Cardiac muscle cell (in vitro differentiated cells and primary cell): ENCODE measurements at regions not wholly inside any gene's neighbourhood (a gene's known extent, or its start where the extent isn't known, plus 50 kb on each side); places are given as distances from the start of the nearest gene placed in this dataset.

Experiments
- DNase-seq, 2 donors: peaks; one replicate each; pipeline versions ENCODE4 v3.0.0 to v3.0.0-alpha.2; 2010 to 2017; ENCODE audit warnings: low read depth in 1 of 2, low spot score in 1 of 2
- H3K27ac ChIP-seq: fragments of 200-600 bp; sonication (generic); 2 replicates; pipeline ENCODE4 v1.5.1; 2016
- H3K27me3 ChIP-seq: fragments of 200-600 bp; sonication (generic); 2 replicates; pipeline ENCODE4 v1.6.0; 2016; ENCODE audit warnings: control low read depth
- H3K36me3 ChIP-seq: fragments of 200-600 bp; sonication (generic); 2 replicates; pipeline ENCODE4 v1.5.1; 2016; ENCODE audit warnings: control low read depth
- H3K4me1 ChIP-seq: fragments of 200-600 bp; sonication (generic); 2 replicates; pipeline ENCODE4 v1.8.1; 2017; ENCODE audit warnings: low read depth, mild to moderate bottlenecking, mixed run types
- H3K4me3 ChIP-seq: fragments of 200-600 bp; sonication (generic); 2 replicates; pipeline ENCODE4 v1.5.1; 2016; ENCODE audit warnings: mild to moderate bottlenecking
- H3K9me3 ChIP-seq: fragments of 200-600 bp; sonication (generic); 2 replicates; pipeline ENCODE4 v1.5.1; 2017; ENCODE audit warnings: low read depth, mild to moderate bottlenecking, control low read depth
- CTCF ChIP-seq: IDR thresholded peaks from 2 replicates; pipeline ENCODE4 v1.5.1; 2012; ENCODE audit warnings: low read depth, mild to moderate bottlenecking, low read length

DNA sequence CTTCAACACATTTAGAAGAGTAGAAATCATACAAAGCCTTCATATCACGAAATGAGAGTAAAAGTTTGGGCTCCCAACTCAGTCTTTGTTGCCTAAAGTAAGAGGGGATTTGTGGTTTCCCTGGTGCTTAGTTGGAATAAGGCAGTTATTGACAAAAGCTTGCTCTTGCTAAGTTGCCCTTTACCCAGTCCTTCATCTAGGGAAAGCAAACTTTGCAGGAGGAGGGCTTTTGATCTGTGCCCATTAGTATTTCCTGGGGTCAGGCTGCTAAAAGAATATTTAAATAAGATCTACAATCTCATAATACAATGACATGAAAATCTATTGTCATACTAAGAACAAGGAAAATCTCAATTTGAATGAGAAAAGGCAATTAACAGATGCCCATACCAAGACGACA is 84.1 kb upstream of the ACO1 start:
- Histone ChIP-seq H3K4me3 (no peak overlapping the region), H3K4me1 (no peaks in the 10 kb centered on the region), H3K9me3 (no peaks in the 10 kb centered on the region), H3K27ac (no peak overlapping the region), H3K27me3 (no peaks in the 10 kb centered on the region), H3K36me3 (no peaks in the 10 kb centered on the region)
- TF ChIP-seq CTCF, result no peak
- DNase-seq, result no peak

DNA sequence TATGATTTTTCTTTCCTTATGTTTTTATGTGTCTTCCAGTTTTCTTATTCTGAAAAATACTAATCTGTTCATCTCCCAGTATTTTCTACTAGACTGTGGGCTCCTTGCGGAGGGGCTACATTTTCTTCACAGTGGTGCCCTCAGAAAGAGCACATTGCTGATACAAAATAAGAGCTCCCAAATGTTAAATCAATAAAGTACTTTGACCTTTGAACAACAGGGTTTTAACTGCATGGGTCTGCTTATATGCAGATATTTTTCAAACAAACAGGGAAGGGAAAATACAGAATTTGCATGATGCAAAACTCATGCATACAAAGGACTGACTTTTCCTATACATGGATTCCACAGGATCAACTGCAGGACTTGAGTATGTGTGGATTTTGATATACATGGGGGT is 79.9 kb upstream of the ACO1 start:
- no peak overlapping the region for H3K4me3 ChIP-seq
- no peak for TF ChIP-seq CTCF
- H3K9me3 ChIP-seq, result no peaks in the 10 kb centered on the region
- H3K27ac ChIP-seq, result no peak overlapping the region
- H3K27me3 ChIP-seq, result no peaks in the 10 kb centered on the region
- H3K4me1 ChIP-seq, result no peaks in the 10 kb centered on the region
- DNase-seq, result no peak
- no peaks in the 10 kb centered on the region for H3K36me3 ChIP-seq

DNA sequence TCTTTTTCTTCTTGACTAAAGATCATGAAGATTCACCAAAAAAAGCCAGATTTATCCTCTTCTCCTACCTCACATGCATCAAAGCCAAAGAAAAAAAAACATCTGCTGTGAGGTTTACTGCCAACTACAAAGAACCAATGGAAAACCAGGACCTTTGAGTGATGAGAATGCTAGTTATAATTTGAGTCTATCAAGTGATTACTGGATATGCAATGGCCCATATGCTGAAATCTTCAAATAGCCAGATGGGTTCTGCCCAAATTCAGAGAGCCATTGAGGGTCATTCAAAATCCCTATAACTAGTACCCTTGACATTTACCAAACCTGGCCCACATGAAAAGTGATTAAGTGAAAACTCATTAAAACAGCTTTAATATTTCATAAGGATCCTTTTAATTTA is 78.4 kb upstream of the ACO1 start:
- Histone ChIP-seq H3K27me3 (no peaks in the 10 kb centered on the region), H3K4me3 (no peak overlapping the region), H3K27ac (no peak overlapping the region), H3K9me3 (no peaks in the 10 kb centered on the region), H3K4me1 (no peaks in the 10 kb centered on the region), H3K36me3 (no peaks in the 10 kb centered on the region)
- TF ChIP-seq CTCF, result no peak
- DNase-seq, result no peak

GRCh38 chr9:32319312-32319929 is 65.0 kb upstream of the ACO1 start:
- H3K9me3 ChIP-seq, result no peaks in the 10 kb centered on the region
- H3K4me3 ChIP-seq, result no peak overlapping the region
- no peaks in the 10 kb centered on the region for H3K27me3 ChIP-seq
- H3K4me1 ChIP-seq, result no peaks in the 10 kb centered on the region
- H3K36me3 ChIP-seq, result no peaks in the 10 kb centered on the region
- no peak overlapping the region for H3K27ac ChIP-seq
- DNase-seq, result no peak
- TF ChIP-seq CTCF, result no peak

- H3K27me3 ChIP-seq, result no peaks in the 10 kb centered on the region
- H3K36me3 ChIP-seq, result no peaks in the 10 kb centered on the region
- DNase-seq, result no peak
- H3K9me3 ChIP-seq, result no peaks in the 10 kb centered on the region
- no peak for TF ChIP-seq CTCF
- no peak overlapping the region for H3K27ac ChIP-seq
- no peak overlapping the region for H3K4me3 ChIP-seq
- H3K4me1 ChIP-seq, result no peaks in the 10 kb centered on the region
Measured at GRCh38 chr9:32322622-32323021, 61.8 kb upstream of the ACO1 start.

- Histone ChIP-seq H3K9me3 (no peaks in the 10 kb centered on the region), H3K27ac (no peak overlapping the region), H3K27me3 (no peaks in the 10 kb centered on the region), H3K4me1 (no peaks in the 10 kb centered on the region), H3K36me3 (no peaks in the 10 kb centered on the region), H3K4me3 (no peak overlapping the region)
- TF ChIP-seq CTCF, result no peak
- no peak for DNase-seq
Measured at GRCh38 chr9:32326146-32326545, 58.3 kb upstream of the ACO1 start.
